Fibroblast of skin of right biceps (primary cell): ENCODE measurements at regions not wholly inside any gene's neighbourhood (a gene's known extent, or its start where the extent isn't known, plus 50 kb on each side); places are given as distances from the start of the nearest gene placed in this dataset.
A peak's percentile ranks its signal among the peaks of the same experiment; 100 is the strongest.
"Not testable (repeated sequence)": the region's sequence is repeated elsewhere in the genome, so short reads cannot be mapped to it uniquely, and the experiment has no call there.

Experiments used
- DNase-seq: peaks from one replicate; pipeline ENCODE4 v3.0.0-alpha.2; 2013

GRCh38 chr16:79998143-79998542 lies 397.6 kb upstream of the MAF start:
- DNase-seq = no peak

GRCh38 chr16:79997257-79997656 lies 396.7 kb upstream of the MAF start:
- DNase-seq = peak; percentile 17

GRCh38 chr16:79996321-79996720 lies 395.8 kb upstream of the MAF start:
- DNase-seq = no peak

- no peak for DNase-seq
These were observed 394.8 kb upstream of the MAF start for GRCh38 chr16:79995315-79995714.

GRCh38 chr16:79994418-79994817 lies 393.9 kb upstream of the MAF start:
- no peak for DNase-seq

- no peak for DNase-seq
These were observed 393.2 kb upstream of the MAF start for GRCh38 chr16:79993629-79994209.

- no peak for DNase-seq
These were observed 391.4 kb upstream of the MAF start for GRCh38 chr16:79991969-79992368.

- DNase-seq = peak; percentile 5
These were observed 388.2 kb upstream of the MAF start for GRCh38 chr16:79988721-79989220.

GRCh38 chr16:79988089-79988488 lies 387.6 kb upstream of the MAF start:
- no peak for DNase-seq

GRCh38 chr16:79986352-79986751 lies 385.8 kb upstream of the MAF start:
- DNase-seq = no peak

GRCh38 chr16:79985606-79986005 lies 385.1 kb upstream of the MAF start:
- DNase-seq = no peak

GRCh38 chr16:79984149-79984548 lies 383.6 kb upstream of the MAF start:
- not testable (repeated sequence) for DNase-seq

GRCh38 chr16:79982862-79983261 lies 382.3 kb upstream of the MAF start:
- no peak for DNase-seq

- no peak for DNase-seq
These were observed 381.8 kb upstream of the MAF start for GRCh38 chr16:79982361-79982760.

GRCh38 chr16:79981814-79982213 lies 381.3 kb upstream of the MAF start:
- DNase-seq = no peak

- DNase-seq = no peak
These were observed 380.3 kb upstream of the MAF start for GRCh38 chr16:79980650-79981521.

GRCh38 chr16:79977940-79978836 lies 377.7 kb upstream of the MAF start:
- DNase-seq = no peak

GRCh38 chr16:79973320-79973719 lies 372.8 kb upstream of the MAF start:
- no peak for DNase-seq

GRCh38 chr16:79972053-79972704 lies 371.6 kb upstream of the MAF start:
- DNase-seq = no peak

GRCh38 chr16:79971237-79971572 lies 370.7 kb upstream of the MAF start:
- no peak for DNase-seq

- peak; percentile 15 for DNase-seq
These were observed 370.2 kb upstream of the MAF start for GRCh38 chr16:79970551-79971236.

GRCh38 chr16:79970087-79970486 lies 369.6 kb upstream of the MAF start:
- DNase-seq = no peak
